Left cardiac atrium (tissue), 4 donors: ENCODE measurements at regions not wholly inside any gene's neighbourhood (a gene's known extent, or its start where the extent isn't known, plus 50 kb on each side); places are given as distances from the start of the nearest gene placed in this dataset.

Source experiments
- ATAC-seq, 2 donors: fragments of 200-7000 bp; cut with Tn5 transposase; one replicate each; pipeline ENCODE4 v1.9.1; 2020; ENCODE audit warnings: mild to moderate bottlenecking in 2 of 2, moderate library complexity in 2 of 2
- DNase-seq: peaks from one replicate; pipeline ENCODE4 v3.0.0-alpha.2; 2020
- intact Hi-C, 2 donors: fragments of 100-400 bp; cut with DNase I; formaldehyde crosslinking; loops; one replicate each; pipeline versions ENCODE4 v1.14.1 to v1.15.1; 2022 to 2023
- donor health status: DM: no; HTN: yes; CAD: no.
- donor health status: DM: no; HTN: yes; CAD: no; lungs with severe emphysema.
- donor health status: DM: yes; HTN: yes; CAD: no.
- donor health status: Dilated cardiomyopathy.

DNA sequence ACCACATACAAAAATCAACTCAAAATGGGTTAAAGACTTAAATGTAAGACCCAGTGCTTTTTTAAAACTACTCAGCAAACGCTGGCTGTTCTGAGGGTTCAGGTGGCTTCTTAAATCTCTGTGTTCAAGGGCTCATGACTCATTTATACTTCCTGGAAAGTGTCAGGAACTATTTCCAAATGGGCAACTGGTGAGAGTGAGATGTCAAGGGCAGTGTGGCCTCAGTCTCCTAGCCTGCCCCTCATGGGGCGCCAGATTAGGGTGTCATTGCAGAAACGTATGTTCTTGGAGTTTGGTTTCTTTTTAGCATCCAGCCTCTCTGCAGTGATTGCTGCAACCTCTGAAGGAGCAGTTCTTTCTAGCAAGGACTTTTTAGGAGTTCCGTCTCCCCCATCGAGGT is 485.4 kb downstream of the TNS1 start:
- intact Hi-C loops, result loop anchor here (10.0 kb wide), 2 partner anchors 197 to 353 kb away; no protein-coding TSS in a partner anchor
- peak; percentile 66 to 69 for ATAC-seq
- DNase-seq, result no peak

- DNase-seq, result no peak
- intact Hi-C loops, result loop anchor here (10.0 kb wide), 2 partner anchors 199 to 351 kb away; no protein-coding TSS in a partner anchor
- ATAC-seq, result no peak
These were observed 487.0 kb downstream of the TNS1 start for GRCh38 chr2:217515615-217516309.

DNA sequence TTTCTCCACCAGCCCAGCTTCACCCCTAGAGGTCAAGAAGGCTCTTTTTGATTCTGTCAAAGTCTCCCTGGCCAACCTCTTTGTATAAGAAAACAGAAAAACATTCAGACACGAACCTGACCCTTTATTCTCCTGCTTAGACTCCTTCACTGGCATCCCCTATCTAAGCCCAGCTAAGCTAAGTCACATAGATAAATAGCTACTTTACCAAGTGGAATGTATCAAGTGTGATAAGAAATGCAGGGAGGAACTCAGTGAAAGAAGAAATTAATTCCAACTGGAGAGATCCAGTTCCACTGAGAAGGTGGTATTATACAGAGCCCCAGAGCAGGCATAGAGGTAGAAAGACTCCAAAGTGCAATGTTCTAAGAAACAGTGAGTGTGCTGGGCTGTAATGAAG is 489.5 kb downstream of the TNS1 start:
- no peak for DNase-seq
- intact Hi-C loops, result loop anchor here (5.0 to 10.0 kb wide), 5 partner anchors 199 to 831 kb away; partner anchors contain the start of gene IGFBP5 (in 1 of the 2)
- no peak for ATAC-seq

DNA sequence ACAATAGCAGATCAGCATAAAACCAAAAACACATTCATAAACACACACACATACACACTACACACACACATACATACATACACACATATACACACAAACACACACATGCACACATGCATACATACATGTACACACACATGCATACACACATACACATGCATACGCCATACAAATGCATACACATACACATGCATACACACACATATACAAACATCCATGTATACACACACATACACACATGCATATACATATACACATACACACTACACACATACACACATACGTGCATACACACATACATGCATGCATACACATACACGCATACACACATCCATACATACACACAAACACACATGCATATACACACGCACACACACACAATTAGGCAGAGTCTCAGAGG is 490.1 kb downstream of the TNS1 start:
- intact Hi-C loops, result loop anchor here (5.0 to 10.0 kb wide), 5 partner anchors 200 to 830 kb away; partner anchors contain the start of gene IGFBP5 (in 1 of the 2)
- DNase-seq (no peak), ATAC-seq (no peak)

DNA sequence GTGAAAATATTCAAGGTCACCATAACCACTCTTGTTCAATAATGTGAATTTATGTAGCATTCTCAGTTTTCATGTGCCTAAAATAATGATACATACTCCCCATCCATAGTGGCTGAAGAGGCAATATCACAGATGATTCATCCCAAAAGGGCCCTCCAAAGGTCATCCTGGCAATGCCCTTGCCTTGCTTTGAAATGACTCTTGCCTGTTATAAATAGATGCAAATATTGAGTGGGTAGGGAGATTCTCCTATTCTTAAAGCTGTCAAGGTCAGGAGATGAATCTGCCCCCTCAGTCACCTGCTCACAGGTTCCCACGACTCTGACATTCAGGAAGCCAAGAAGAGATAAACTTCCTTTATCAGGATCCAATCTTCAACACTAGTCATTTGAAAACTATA is 490.5 kb downstream of the TNS1 start:
- intact Hi-C loops, result loop anchor here (5.0 to 10.0 kb wide), 5 partner anchors 200 to 830 kb away; partner anchors contain the start of gene IGFBP5 (in 1 of the 2)
- DNase-seq (no peak), ATAC-seq (peak in 1 of 2 donors; percentile 51)

DNA sequence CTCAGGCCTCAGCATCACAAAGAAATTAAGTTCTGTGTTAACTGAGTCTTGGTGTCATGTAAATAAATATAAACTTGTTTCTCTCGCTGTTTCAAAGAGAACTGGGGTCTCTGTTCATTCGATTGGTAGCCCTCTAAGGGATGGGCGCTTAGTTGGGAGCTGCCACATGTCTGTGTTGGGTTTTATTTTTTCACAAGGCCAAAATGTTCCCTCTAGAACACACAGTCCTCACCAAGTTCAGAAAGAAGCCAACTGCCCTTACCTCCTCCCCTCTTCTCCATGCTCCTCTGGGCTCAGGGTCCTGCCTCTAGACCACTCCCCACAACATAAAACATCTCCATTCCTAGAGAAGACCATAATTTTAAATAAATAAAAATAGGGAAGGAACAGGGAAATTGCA is 490.9 kb downstream of the TNS1 start:
- intact Hi-C loops, result loop anchor here (5.0 to 10.0 kb wide), 5 partner anchors 200 to 830 kb away; partner anchors contain the start of gene IGFBP5 (in 1 of the 2)
- DNase-seq, result no peak
- no peak for ATAC-seq

DNA sequence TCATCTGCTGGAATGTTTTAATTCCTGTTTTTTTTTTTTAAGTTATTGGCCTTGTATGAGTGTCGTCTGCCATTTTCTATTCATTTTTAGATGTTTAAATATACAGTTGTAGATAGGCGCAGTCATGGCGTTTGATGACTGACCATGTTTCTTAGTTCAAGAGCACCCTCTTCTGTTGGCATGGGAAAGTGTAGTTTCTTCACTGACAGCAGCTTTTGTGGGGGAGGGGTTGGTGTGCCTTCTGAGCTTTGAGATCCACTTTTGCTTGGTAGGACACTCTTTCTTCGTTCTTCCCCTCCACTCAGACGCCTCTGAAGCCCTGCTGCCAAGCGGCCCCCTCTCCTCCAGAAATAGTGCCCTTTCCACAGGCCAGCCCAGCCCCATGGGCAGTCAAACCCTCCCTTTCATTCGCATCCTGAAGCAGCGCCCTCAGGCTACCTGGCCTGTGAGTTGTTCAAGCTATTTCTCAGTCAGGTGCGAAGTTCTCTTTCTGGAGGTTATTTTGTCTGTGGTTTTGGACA is 492.0 kb downstream of the TNS1 start:
- DNase-seq, result peak; percentile 66
- intact Hi-C loops, result loop anchor here (5.0 to 10.0 kb wide), 5 partner anchors 201 to 829 kb away; partner anchors contain the start of gene IGFBP5 (in 1 of the 2)
- peak; percentile 86 to 96 for ATAC-seq

DNA sequence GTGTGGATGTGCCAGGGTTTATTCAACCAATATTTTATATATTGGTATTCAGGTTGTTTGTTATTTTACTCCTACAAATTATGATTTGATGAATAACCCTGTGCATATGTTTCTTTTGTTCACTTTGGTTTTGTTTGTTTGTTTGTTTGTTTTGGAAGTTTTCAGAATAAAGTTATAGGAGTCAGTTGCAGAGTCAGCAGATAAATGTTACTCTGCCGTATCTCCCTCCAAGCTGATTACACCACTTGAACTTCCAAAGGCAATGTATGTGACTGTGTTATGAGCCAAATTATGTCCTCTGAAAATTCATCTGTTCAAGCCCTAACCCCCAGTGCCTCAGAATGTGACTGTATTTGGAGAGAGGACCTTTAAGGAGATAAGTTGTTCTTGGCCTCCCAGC is 497.5 kb downstream of the TNS1 start:
- ATAC-seq, result no peak
- DNase-seq, result no peak
- intact Hi-C loops, result loop anchor here in 1 of 2 donors (5.0 to 10.0 kb wide), 2 partner anchors 511 to 808 kb away; partner anchors contain the start of gene IGFBP5

DNA sequence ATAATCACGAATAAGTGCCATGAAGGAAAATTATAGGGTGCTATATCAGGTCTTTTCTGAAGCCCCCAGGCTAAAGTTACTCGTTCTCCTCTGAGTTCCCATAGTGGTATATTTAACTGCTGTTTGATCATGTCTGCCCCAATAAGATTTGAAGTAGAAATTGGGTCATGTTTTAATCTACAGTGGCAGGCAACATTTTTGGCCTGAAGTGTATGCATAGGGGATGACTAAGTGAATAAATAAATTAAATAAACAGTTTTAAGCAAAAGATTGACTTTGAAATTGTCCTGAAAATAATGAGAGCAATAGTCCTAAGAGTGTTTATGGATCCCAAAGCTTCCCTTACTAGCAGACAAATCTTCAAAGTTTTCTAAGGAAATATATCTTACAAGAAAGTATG is 500.9 kb downstream of the TNS1 start:
- ATAC-seq, result no peak
- DNase-seq, result no peak
- intact Hi-C loops, result loop anchor here in 1 of 2 donors (10.0 kb wide), 1 partner anchor 507 kb away; no protein-coding TSS in a partner anchor

GRCh38 chr2:217497843-217498377 is 504.9 kb downstream of the TNS1 start:
- no peak for DNase-seq
- intact Hi-C loops, result no loop called here
- no peak for ATAC-seq

GRCh38 chr2:217494557-217494956 is 508.2 kb downstream of the TNS1 start:
- intact Hi-C loops, result no loop called here
- ATAC-seq (no peak), DNase-seq (no peak)

DNA sequence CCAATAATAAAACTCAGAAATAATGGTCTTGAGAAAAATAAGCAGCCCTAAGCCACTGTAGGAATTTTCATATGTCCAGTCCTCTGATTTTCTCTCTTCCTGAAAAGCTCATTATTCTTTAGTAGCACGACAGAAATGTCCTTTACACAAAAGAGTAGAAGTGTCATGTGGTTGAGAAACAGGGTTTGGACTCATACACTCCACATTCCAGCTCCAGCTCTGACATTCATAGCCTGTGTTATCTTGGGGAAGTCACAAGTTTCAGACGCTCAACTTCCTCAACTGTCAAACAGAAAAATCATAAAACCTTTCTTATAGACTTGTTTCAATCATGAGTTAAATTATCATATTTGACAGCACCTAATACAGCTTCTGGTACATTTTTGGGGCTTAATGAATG is 511.5 kb downstream of the TNS1 start:
- intact Hi-C loops, result no loop called here
- DNase-seq, result no peak
- no peak for ATAC-seq

DNA sequence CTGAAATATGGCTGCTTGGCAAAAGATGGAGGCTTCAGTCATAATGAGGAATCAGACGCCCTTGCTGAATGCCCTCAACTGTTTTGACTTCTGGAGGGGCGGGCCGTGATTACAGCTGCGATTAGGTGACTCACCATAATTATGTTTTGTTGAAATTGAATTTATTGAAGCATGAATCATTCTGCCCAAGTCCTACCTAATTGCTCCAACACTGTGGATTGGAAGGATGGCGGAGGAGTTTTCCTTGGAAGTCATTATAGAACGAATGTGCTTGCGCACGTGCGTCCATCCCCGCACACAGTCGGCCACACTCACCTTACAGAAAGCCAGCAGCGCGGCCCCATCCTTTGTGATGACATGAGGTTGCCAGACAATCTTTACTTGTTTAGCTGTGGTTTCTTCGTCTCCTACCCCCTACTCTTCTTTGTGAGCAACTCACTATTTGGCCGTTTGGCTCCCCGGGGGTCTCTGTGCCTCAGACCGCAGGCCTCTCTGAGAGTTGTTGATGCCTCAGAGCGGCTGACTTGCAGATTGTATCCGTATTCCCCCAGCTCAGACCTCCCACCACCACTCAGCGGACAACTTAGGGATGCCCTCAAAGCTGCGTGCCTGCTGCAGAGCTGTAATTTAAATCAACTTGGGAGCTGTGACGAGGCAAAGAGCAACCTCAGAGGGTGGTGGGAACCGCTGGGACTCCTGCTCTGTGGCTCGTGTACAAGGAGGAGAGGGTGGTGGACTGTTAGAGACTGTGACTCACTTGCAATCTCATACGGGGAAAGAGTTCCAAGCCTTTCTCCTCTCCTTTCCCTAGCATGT is 513.4 kb downstream of the TNS1 start:
- DNase-seq (no peak), ATAC-seq (no peak)
- intact Hi-C loops, result no loop called here

GRCh38 chr2:217484046-217484445 is 518.7 kb downstream of the TNS1 start:
- intact Hi-C loops, result no loop called here
- ATAC-seq, result no peak
- no peak for DNase-seq

DNA sequence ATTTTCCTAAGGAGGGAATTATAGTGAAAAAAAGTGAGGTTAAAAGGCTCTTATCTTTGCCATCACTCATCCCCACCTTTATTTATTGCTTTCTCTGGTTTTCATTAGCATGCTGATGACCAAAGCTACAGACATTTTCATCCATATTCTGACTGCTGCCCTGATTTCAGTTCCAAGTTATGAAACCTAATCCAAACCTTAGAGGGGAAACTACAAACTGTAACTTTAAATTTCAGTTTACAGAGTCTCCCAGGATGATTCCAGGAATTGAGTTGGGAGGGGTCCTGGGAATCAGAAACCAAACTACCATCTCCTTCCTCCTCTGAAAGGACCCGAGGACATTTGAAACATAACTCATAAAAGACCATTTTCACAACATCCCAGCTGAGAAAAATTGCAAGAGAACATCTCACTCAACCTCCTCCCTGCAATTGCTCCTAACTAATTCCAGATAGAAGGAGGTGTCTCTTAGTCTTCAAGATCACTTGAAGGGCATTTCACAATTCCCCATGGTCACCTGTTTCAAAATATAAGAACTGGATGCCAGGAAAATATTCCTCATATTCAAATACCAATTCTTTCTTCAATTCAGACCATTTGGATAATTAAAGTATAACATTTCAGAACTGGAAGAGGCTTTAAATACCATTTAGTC is 520.6 kb downstream of the TNS1 start:
- intact Hi-C loops, result no loop called here
- ATAC-seq (no peak), DNase-seq (no peak)

GRCh38 chr2:217481577-217481976 is 521.2 kb downstream of the TNS1 start:
- intact Hi-C loops, result no loop called here
- DNase-seq, result no peak
- no peak for ATAC-seq

DNA sequence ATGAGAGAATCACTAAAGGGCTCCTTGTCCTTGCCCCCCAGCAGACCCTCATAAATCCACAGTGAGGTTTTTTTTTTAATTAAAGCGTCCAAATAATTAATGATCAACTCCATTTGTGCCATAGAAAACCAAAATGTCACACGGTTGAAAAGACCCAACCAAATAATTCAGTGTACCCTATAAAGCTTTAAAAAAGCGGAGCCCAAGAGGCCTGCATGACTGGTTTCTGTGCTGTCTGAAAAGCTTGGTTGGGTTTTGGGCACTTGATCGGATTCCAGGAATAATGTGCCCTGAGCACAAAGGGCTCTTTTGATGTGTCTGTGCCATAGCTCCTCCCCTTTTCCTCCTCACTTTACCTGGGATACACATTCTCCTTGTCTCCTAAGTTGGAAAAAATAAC is 523.2 kb downstream of the TNS1 start:
- no peak for ATAC-seq
- no peak for DNase-seq
- intact Hi-C loops, result no loop called here

- ATAC-seq (no peak), DNase-seq (no peak)
- intact Hi-C loops, result no loop called here
These were observed 523.9 kb downstream of the TNS1 start for GRCh38 chr2:217478831-217479455.

DNA sequence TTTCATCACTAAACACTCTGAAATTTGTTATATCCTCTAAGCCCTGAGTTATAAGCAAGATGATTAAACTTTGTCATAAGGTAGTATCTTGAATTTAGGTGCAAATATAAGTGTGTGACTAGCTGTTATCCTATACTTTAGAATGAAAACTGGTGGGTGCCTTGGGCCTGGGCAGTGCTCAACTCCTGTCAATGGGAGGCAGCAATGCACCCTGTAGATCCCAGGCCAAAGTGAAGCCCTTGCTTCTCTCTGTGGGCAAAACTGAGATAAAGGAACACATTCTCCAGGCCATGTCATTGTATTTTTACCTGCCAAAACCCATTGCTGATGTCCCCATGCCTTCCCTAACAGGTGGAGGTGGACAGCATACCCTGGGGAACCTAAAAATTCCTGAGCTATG is 525.2 kb downstream of the TNS1 start:
- DNase-seq (no peak), ATAC-seq (no peak)
- intact Hi-C loops, result no loop called here
